22Rv1 (cell line): ENCODE measurements at regions not wholly inside any gene's neighbourhood (a gene's known extent, or its start where the extent isn't known, plus 50 kb on each side); places are given as distances from the start of the nearest gene placed in this dataset.
A peak's percentile ranks its signal among the peaks of the same experiment; 100 is the strongest.

Source experiments
- H3K27ac ChIP-seq: fragments of 450-650 bp; 2 replicates; pipeline ENCODE4 v1.5.1; 2017
- ZFX ChIP-seq: fragments of 450-650 bp; IDR thresholded peaks from 2 replicates; pipeline ENCODE4 v1.6.1; 2017; ENCODE audit warnings: antibody characterized with exemption, borderline replicate concordance
- TF ChIP-seq, protein P1 (sequence below): fragments of 450-650 bp; IDR thresholded peaks from 2 replicates; pipeline ENCODE4 v1.5.1; 2017; ENCODE audit warnings: mild to moderate bottlenecking

DNA sequence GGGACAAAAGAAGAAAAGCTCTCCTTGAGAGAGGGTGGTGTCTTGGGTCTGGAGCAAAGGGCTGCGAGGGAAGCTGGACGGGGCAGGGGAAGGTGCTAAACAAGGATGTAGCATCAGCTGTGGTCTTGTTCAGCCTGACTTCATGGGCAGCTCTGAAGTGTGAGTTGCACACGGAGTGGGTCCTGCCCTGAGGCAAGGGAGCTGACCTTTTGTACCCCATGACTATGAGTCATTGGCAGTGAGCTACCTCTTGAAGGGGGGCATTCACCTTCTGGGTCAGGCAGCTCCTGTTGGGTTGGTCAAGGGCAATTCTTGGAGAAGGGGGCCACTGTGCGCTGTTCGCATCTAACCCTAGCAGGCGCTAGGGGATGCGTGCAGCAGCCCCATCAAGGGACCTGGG, 151.8 kb downstream of the SMIM20 start:
- no peak overlapping the region for H3K27ac ChIP-seq
- no peak for TF ChIP-seq ZFX
- TF ChIP-seq, protein P1, sequence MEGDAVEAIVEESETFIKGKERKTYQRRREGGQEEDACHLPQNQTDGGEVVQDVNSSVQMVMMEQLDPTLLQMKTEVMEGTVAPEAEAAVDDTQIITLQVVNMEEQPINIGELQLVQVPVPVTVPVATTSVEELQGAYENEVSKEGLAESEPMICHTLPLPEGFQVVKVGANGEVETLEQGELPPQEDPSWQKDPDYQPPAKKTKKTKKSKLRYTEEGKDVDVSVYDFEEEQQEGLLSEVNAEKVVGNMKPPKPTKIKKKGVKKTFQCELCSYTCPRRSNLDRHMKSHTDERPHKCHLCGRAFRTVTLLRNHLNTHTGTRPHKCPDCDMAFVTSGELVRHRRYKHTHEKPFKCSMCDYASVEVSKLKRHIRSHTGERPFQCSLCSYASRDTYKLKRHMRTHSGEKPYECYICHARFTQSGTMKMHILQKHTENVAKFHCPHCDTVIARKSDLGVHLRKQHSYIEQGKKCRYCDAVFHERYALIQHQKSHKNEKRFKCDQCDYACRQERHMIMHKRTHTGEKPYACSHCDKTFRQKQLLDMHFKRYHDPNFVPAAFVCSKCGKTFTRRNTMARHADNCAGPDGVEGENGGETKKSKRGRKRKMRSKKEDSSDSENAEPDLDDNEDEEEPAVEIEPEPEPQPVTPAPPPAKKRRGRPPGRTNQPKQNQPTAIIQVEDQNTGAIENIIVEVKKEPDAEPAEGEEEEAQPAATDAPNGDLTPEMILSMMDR, result no peak

DNA sequence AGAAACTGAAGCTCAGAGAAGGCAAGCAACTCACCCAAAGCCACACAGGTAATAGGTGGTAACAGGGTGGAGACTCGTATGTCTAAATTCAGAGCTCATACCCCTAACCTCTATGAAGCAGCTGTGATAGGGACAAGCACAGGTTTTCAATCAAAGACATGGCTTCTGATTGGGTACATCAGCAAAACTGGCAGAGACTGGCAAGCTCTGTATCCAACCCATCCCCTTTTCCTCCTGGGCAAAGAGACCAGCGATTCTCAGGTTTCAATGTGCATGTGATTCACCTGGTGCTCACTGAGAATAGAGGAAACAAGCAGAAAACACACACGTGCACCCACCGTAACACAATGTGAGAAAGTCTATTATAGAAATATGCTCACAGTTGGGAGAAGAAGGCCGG, 153.0 kb downstream of the SMIM20 start:
- H3K27ac ChIP-seq, result no peak overlapping the region

DNA sequence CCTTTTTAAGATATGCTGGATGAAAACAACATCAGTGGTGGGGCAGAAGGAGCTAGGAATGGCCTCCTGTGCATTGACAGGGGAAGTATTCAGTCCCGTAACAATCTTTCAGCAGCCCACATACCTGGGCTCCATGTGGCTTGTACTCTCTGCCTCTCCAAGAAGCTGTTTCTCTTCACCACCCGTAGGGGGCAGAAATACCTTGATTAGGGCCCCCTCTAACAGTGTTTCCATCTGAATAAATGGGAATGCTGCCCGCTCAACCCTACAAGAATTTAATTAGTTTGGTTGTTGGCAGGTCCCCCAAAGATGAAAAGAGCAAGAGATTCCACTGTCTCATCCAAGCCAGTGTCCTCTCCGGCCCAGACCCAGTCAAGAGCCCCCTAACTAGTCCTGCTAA, 155.2 kb downstream of the SMIM20 start:
- no peak overlapping the region for H3K27ac ChIP-seq
- TF ChIP-seq, protein P1, result peak; percentile 51
- TF ChIP-seq ZFX, result no peak

More for the DNA sequence above, 153.0 kb downstream of the SMIM20 start:
- TF ChIP-seq ZFX, result no peak
- TF ChIP-seq, protein P1, result no peak

DNA sequence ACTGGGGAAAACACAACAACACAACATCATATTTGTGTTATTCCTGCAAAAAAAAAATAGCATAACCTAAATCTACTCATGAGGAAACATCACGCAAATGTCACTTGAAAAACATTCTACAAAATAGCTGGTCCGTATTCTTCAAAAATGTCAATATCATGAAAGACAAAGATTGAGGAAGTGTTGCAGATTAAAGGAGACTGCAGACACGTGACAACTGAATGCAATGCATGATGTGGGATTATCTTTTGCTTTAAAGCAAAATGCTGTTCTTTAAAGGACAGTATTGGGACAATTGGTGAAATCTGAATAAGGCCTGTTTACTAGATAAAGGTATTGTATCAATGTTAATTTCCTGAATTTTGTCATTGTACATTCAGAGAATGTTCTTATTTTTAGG, 157.7 kb downstream of the SMIM20 start:
- H3K27ac ChIP-seq, result no peak overlapping the region
- TF ChIP-seq, protein P1, result no peak
- TF ChIP-seq ZFX, result no peak

DNA sequence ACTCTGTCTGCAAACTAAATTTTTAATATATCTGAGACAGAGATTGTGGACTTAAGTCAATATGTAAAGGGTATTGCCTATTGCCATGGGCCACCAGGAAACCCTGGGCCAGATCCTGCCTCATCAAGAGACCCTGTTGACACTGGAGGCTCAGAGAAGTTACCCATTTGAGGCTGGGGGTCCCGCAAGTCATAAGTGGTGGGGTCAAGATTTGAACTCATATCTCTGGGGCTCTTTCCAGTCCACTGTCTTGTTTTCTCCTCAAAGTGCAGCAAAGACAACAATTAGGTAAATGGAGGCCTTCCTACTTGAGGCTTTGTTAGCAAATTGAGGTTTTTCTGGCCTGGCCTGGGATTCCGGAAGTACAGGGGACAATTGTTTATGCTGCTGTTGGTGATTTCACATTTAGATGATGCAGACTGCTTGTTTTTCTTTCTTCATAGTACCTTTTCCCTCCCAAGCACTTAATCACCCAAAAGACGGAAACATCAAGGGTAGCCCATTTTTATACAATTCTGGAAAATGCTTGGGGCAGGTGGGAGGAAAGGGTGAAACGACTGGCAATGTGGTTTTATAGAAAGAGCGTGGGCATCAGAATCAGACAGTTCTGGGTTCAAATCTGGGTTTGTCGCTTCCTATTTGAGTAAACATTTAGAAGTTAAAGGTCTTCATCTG, 160.0 kb downstream of the SMIM20 start:
- TF ChIP-seq ZFX, result no peak
- H3K27ac ChIP-seq, result no peak overlapping the region

DNA sequence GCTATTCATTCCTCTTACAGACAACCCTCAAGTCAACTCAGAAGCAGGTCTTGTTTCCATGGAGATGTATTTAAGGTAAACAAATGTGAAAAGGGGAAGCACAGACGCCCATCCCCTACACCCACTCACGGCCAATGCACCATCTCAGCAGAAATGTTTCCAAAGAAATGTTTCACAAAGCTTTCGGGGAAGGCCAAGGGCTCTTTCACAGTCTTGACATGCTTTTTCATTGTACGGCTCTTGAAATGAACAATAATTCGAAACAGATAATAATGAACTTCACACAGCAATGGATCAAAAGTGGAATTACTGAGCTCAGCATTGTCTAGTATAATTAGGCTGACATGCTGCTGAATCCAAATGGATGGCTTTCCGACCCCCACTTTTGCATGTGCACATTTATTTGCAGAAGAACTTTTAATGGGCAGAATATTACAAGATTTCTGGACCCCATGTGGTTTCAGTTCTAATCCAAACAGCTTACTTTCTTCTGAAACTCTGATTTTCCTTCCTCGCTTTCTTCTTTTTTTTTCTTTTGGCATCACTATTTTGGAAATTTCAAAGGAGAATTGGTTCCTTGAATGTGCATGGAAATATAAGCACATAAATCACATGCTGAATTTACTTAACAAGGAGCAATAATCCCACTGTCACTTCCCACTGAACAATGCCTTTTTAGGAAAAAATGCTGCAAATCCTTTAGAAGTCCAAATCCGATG, 160.9 kb downstream of the SMIM20 start:
- TF ChIP-seq ZFX, result no peak
- TF ChIP-seq, protein P1, result no peak
- no peak overlapping the region for H3K27ac ChIP-seq

DNA sequence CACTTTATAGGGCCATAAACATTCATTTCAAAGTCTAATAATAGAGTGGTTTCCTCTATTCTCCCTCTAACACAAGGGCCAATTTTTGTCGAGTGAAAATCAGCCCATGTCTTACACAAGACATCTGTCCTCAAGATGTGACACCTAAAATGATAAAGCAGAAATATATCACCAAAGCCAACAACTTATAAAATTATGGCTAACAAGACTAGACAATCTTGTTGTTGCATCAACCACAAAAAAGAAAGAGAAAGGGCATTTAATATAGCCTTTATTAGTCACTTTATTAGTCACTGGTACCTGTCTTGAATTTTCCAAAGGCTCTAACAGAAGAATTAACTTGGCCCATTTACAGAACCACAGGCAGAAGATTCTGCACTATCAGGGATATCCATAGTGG, 161.6 kb downstream of the SMIM20 start:
- TF ChIP-seq, protein P1, result no peak
- no peak for TF ChIP-seq ZFX
- H3K27ac ChIP-seq, result no peak overlapping the region
